Neural cell (in vitro differentiated cells): ENCODE measurements at regions not wholly inside any gene's neighbourhood (a gene's known extent, or its start where the extent isn't known, plus 50 kb on each side); places are given as distances from the start of the nearest gene placed in this dataset.

Experiments
- H2AFZ ChIP-seq: fragments of 200-600, 300-800 bp; sonication (generic), shearing (Covaris generic); 2 replicates; pipeline ENCODE4 v1.6.0; 2014; ENCODE audit warnings: low read depth, mild to moderate bottlenecking, antibody characterized with exemption, low read length, moderate library complexity
- H3F3A ChIP-seq: fragments of 200-600 bp; shearing (Covaris generic); 2 replicates; pipeline ENCODE4 v1.6.1; 2016; ENCODE audit warnings: mild to moderate bottlenecking, moderate library complexity, mixed read lengths, antibody characterized with exemption, low read length; ENCODE audit not compliant: insufficient read depth, poor library complexity, severe bottlenecking
- H3K27ac ChIP-seq: fragments of 200-600, 300-800 bp; sonication (generic), shearing (Covaris generic); 2 replicates; pipeline ENCODE4 v1.5.1; 2014; ENCODE audit warnings: mild to moderate bottlenecking, low read length, moderate library complexity
- H3K27me3 ChIP-seq: fragments of 300-800, 200-600 bp; sonication (generic), shearing (Covaris generic); 2 replicates; pipeline ENCODE4 v1.6.0; 2014; ENCODE audit warnings: mild to moderate bottlenecking, low read depth, low read length, moderate library complexity; ENCODE audit not compliant: insufficient read depth
- H3K36me3 ChIP-seq: fragments of 300-800, 200-600 bp; sonication (generic), shearing (Covaris generic); 2 replicates; pipeline ENCODE4 v1.5.1; 2014; ENCODE audit warnings: mild to moderate bottlenecking, antibody characterized with exemption, low read length, moderate library complexity; ENCODE audit not compliant: insufficient read depth
- H3K4me2 ChIP-seq: fragments of 300-800, 200-600 bp; sonication (generic), shearing (Covaris generic); 2 replicates; pipeline ENCODE4 v1.6.0; 2014; ENCODE audit warnings: mild to moderate bottlenecking, low read length
- H3K4me3 ChIP-seq: fragments of 300-800, 200-600 bp; sonication (generic), shearing (Covaris generic); 2 replicates; pipeline ENCODE4 v1.5.1; 2014; ENCODE audit warnings: mild to moderate bottlenecking, low read length, moderate library complexity
- H3K79me2 ChIP-seq: fragments of 200-600 bp; shearing (Covaris generic); replicated peaks from 2 replicates; pipeline ENCODE4 v1.6.0; 2014; ENCODE audit warnings: mild to moderate bottlenecking, low read length, moderate library complexity; ENCODE audit not compliant: insufficient read depth
- H3K9ac ChIP-seq: fragments of 300-800, 200-600 bp; sonication (generic), shearing (Covaris generic); 2 replicates; pipeline ENCODE4 v1.6.1; 2016; ENCODE audit warnings: mild to moderate bottlenecking, low read length, mixed read lengths
- H3K9me2 ChIP-seq: fragments of 200-600 bp; shearing (Covaris generic); 2 replicates; pipeline ENCODE4 v1.6.1; 2016; ENCODE audit warnings: mild to moderate bottlenecking, low read length, mixed read lengths; ENCODE audit not compliant: insufficient read depth
- H3K9me3 ChIP-seq: fragments of 200-600, 300-800 bp; sonication (generic), shearing (Covaris generic); 2 replicates; pipeline ENCODE4 v1.6.1; 2016; ENCODE audit warnings: mild to moderate bottlenecking, mixed run types, low read length, moderate library complexity, mixed read lengths
- H4K20me1 ChIP-seq: fragments of 200-600 bp; shearing (Covaris generic); 2 replicates; pipeline ENCODE4 v1.6.1; 2016; ENCODE audit warnings: mild to moderate bottlenecking, mixed run types; ENCODE audit not compliant: insufficient read depth
- EP300 ChIP-seq: fragments of 450-650 bp; conservative IDR thresholded peaks from 2 replicates; pipeline ENCODE4 v1.6.1; 2014; ENCODE audit warnings: antibody characterized with exemption, mild to moderate bottlenecking, moderate library complexity; ENCODE audit not compliant: poor library complexity, severe bottlenecking
- EZH2 ChIP-seq: fragments of 200-600, 300-800 bp; shearing (Covaris generic), sonication (generic); IDR thresholded peaks from 2 replicates; pipeline ENCODE4 v1.6.1; 2014; ENCODE audit warnings: antibody characterized with exemption, low read length, borderline replicate concordance, mild to moderate bottlenecking; ENCODE audit not compliant: insufficient read depth, poor library complexity, severe bottlenecking
- MXI1 ChIP-seq: fragments of 450-650 bp; conservative IDR thresholded peaks from 2 replicates; pipeline ENCODE4 v1.6.1; 2014; ENCODE audit warnings: antibody characterized with exemption, mild to moderate bottlenecking; ENCODE audit not compliant: poor library complexity, severe bottlenecking
- POLR2AphosphoS5 ChIP-seq: IDR thresholded peaks from 2 replicates; pipeline ENCODE4 v1.6.1; 2012
- RAD21 ChIP-seq: fragments of 450-650 bp; conservative IDR thresholded peaks from 2 replicates; pipeline ENCODE4 v1.6.1; 2014; ENCODE audit warnings: antibody characterized with exemption, mild to moderate bottlenecking, moderate library complexity
- SMC3 ChIP-seq: fragments of 450-650 bp; conservative IDR thresholded peaks from 2 replicates; pipeline ENCODE4 v1.6.1; 2014; ENCODE audit warnings: antibody characterized with exemption, mild to moderate bottlenecking, moderate library complexity; ENCODE audit not compliant: poor library complexity
- TAF1 ChIP-seq: IDR thresholded peaks from 2 replicates; pipeline ENCODE4 v1.6.1; 2012; ENCODE audit warnings: low read depth
- TF ChIP-seq, protein P1 (sequence below): IDR thresholded peaks from 2 replicates; pipeline ENCODE4 v1.6.1; 2012; ENCODE audit warnings: borderline replicate concordance
- TF ChIP-seq, protein P2 (sequence below): fragments of 450-650 bp; IDR thresholded peaks from 2 replicates; pipeline ENCODE4 v1.5.1; 2014; ENCODE audit warnings: antibody characterized with exemption, mild to moderate bottlenecking, moderate library complexity; ENCODE audit not compliant: poor library complexity, severe bottlenecking

DNA sequence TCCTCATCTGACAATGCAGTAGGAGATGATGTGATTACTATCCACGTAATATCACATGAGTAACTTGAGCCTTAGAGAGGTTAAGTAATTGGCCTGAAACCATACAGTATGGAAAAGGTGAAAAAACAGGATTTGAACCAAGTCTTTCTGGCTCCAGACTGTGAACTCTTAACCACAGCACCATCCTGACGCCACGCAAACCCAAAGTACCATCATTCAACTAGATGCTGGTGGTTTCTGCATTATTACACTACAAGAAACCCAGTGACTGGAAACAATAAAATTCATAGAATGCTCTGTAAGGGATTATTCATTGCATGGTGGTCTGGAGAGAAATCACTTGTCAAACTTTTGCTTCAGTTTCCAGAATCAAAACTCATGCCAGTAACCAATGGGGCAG, 90.7 kb downstream of the MAB21L3 start:
- no peak for TF ChIP-seq SMC3
- TF ChIP-seq POLR2AphosphoS5, result no peak
- TF ChIP-seq RAD21, result no peak
- no peak for TF ChIP-seq TAF1
- no peak for TF ChIP-seq EP300
- no peak for TF ChIP-seq MXI1
- no peak for TF ChIP-seq EZH2
- TF ChIP-seq, protein P1, sequence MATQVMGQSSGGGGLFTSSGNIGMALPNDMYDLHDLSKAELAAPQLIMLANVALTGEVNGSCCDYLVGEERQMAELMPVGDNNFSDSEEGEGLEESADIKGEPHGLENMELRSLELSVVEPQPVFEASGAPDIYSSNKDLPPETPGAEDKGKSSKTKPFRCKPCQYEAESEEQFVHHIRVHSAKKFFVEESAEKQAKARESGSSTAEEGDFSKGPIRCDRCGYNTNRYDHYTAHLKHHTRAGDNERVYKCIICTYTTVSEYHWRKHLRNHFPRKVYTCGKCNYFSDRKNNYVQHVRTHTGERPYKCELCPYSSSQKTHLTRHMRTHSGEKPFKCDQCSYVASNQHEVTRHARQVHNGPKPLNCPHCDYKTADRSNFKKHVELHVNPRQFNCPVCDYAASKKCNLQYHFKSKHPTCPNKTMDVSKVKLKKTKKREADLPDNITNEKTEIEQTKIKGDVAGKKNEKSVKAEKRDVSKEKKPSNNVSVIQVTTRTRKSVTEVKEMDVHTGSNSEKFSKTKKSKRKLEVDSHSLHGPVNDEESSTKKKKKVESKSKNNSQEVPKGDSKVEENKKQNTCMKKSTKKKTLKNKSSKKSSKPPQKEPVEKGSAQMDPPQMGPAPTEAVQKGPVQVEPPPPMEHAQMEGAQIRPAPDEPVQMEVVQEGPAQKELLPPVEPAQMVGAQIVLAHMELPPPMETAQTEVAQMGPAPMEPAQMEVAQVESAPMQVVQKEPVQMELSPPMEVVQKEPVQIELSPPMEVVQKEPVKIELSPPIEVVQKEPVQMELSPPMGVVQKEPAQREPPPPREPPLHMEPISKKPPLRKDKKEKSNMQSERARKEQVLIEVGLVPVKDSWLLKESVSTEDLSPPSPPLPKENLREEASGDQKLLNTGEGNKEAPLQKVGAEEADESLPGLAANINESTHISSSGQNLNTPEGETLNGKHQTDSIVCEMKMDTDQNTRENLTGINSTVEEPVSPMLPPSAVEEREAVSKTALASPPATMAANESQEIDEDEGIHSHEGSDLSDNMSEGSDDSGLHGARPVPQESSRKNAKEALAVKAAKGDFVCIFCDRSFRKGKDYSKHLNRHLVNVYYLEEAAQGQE, result no peak
- TF ChIP-seq, protein P2, sequence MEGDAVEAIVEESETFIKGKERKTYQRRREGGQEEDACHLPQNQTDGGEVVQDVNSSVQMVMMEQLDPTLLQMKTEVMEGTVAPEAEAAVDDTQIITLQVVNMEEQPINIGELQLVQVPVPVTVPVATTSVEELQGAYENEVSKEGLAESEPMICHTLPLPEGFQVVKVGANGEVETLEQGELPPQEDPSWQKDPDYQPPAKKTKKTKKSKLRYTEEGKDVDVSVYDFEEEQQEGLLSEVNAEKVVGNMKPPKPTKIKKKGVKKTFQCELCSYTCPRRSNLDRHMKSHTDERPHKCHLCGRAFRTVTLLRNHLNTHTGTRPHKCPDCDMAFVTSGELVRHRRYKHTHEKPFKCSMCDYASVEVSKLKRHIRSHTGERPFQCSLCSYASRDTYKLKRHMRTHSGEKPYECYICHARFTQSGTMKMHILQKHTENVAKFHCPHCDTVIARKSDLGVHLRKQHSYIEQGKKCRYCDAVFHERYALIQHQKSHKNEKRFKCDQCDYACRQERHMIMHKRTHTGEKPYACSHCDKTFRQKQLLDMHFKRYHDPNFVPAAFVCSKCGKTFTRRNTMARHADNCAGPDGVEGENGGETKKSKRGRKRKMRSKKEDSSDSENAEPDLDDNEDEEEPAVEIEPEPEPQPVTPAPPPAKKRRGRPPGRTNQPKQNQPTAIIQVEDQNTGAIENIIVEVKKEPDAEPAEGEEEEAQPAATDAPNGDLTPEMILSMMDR, result no peak
- Histone ChIP-seq H4K20me1 (no peaks in the 10 kb centered on the region), H3K4me2 (no peak overlapping the region), H3K9me2 (no peaks in the 10 kb centered on the region), H3K27me3 (no peaks in the 10 kb centered on the region), H3K9me3 (no peaks in the 10 kb centered on the region), H3K9ac (no peak overlapping the region), H3K36me3 (no peaks in the 10 kb centered on the region), H3K79me2 (no peaks in the 10 kb centered on the region), H3K27ac (no peak overlapping the region), H3K4me3 (no peak overlapping the region), H3F3A (no peaks in the 10 kb centered on the region), H2AFZ (no peak overlapping the region)

DNA sequence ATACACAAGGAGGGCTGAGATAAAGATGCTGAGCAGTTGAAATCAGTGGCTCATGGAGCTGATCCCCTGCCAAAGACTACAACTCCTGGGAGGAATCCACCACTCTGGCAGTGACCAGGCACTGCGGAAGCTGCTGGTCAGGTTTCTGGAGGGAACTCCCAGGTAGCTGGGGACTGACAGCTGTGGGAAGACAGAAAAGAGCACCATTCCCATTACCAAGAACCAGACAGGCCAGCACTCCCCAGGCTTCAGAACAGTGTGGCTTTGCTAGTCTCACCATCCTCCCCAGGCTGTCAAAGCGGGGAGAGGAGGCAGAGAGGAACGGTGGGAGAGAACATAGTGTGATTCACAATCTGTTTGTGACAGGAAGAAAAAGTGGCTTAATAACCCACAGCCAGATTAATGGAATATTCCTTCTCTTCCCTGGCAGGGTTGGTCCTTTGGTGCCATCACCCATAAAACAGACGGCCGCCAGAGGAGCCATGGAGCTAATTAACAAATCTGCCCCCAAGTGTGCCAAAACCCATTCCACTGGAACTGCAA, 92.1 kb downstream of the MAB21L3 start:
- Histone ChIP-seq H3K79me2 (no peaks in the 10 kb centered on the region), H3K4me2 (no peak overlapping the region), H2AFZ (no peak overlapping the region), H3K9me2 (no peaks in the 10 kb centered on the region), H3K9ac (no peak overlapping the region), H3F3A (no peaks in the 10 kb centered on the region), H3K27ac (no peak overlapping the region), H3K9me3 (no peaks in the 10 kb centered on the region), H3K4me3 (no peak overlapping the region), H3K36me3 (no peaks in the 10 kb centered on the region), H3K27me3 (no peaks in the 10 kb centered on the region), H4K20me1 (no peaks in the 10 kb centered on the region)
- TF ChIP-seq RAD21 (no peak), EP300 (no peak), SMC3 (no peak), EZH2 (no peak), MXI1 (no peak), TAF1 (no peak)
- TF ChIP-seq, protein P1, result no peak
- TF ChIP-seq, protein P2, result no peak
